NCI-H446 treated with DMSO at 0.1 percent for 48 hours (cell line): ENCODE measurements at regions not wholly inside any gene's neighbourhood (a gene's known extent, or its start where the extent isn't known, plus 50 kb on each side); places are given as distances from the start of the nearest gene placed in this dataset.
"Not testable (repeated sequence)": the region's sequence is repeated elsewhere in the genome, so short reads cannot be mapped to it uniquely, and the experiment has no call there.

Experiments
- DNase-seq: peaks from one replicate; lab custom pipeline; 2025; lab: John Stamatoyannopoulos, UW

DNA sequence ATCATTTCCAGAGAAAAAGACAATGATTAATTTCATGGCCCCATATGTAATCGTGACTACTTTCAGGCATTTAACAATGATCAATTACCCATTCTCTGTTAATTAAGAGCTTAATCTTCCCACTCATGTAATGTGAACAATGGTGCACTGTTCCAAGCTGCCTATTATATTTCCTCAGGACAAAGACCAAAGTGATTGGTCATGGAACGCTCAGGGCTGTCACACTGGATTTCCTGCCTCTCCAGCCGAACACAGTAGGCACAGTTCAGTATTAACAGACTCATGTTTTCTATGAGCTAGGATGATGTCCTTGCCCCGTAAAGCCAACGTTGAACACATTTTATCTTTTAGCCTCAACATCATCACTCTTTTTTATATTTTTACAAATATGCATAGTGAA lies 142.7 kb upstream of the FZD8 start:
- DNase-seq = no peak

DNA sequence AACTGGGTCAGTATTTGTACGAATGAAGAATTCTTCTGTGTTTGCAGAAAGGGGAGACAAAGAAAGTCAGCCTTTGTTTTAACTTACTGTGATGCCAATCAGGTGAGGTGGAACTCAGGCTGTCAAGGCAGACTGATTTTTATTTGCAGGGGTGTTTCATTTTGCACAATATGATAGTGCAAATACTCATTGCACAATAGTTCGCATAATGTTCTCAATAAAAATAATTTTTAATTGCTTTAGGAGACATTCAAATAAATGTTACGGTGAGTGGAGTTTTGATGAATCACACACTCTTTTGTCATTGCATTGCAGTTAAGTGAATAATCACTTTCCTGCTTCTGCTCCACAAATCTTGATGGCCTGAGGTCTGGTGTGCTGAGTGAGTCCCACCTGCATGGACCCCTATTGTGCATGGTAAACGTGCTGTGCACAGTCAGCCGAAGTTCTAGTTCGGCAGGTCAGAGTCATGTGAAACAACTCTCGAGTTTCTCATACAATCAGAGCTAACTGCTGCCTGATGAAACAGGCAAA lies 141.3 kb upstream of the FZD8 start:
- DNase-seq = no peak

DNA sequence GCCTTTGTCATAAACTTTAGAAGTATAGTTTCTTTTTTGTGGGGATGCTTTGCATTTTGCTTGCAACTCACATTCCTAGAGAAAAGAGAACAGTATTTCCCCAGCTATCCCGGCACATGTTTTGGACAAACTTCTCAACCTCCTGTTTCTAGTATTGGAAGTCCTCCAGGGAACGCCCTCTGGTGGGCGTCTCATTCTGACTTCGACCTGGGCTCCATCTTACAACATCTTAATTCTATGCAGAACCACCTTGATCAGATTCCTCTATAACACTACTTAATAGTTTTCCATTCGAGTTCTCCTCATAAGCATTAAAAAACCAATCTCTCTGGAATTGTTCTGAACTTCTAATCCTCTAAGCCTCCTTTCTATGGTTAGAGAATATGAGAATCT lies 139.5 kb upstream of the FZD8 start:
- DNase-seq = no peak

GRCh38 chr10:35780970-35781642 lies 139.0 kb upstream of the FZD8 start:
- no peak for DNase-seq

GRCh38 chr10:35778306-35778705 lies 136.2 kb upstream of the FZD8 start:
- DNase-seq = no peak

- DNase-seq = not testable (repeated sequence)
These were observed 134.5 kb upstream of the FZD8 start for GRCh38 chr10:35776557-35776956.

- no peak for DNase-seq
These were observed 132.0 kb upstream of the FZD8 start for GRCh38 chr10:35774109-35774508.

- DNase-seq = no peak
These were observed 128.8 kb upstream of the FZD8 start for GRCh38 chr10:35770817-35771355.

- DNase-seq = no peak
These were observed 127.7 kb upstream of the FZD8 start for GRCh38 chr10:35769795-35770194.

DNA sequence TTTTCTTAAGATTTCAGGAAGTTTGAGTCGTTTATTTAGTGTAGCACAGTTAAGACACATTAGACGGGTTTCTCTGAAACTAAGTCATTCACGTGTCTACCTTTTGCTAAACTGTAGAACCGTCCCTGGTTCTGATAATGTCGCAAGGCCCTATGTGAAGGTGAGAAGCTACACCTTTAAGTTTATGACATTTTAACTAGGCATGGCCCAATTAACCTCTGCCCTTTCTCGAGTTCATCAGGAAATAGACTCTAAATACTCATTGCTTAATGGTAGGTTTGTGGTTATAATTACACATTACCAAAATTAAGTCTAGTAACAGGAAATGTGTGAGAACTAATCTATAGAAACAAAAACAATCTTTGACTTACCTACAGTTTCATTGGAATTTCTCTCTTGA lies 126.6 kb upstream of the FZD8 start:
- no peak for DNase-seq

DNA sequence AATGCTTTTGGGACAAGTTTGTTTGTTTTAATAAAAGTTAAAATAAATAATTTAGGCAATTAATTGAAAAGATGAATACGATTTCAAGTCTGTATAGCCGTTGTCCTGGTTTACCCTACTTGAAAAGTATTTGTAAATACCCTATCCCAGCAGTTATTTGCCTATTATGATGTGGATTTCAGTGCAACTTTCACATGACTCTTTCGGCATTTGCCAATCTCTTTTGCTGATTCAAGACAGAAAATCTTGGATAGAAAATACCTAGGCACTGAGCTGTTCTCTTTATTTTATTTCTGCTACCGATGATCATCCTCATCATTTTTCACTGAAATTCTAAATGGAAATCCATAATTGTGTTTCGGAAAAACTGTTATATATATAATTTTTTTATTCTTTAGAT lies 125.9 kb upstream of the FZD8 start:
- DNase-seq = no peak

DNA sequence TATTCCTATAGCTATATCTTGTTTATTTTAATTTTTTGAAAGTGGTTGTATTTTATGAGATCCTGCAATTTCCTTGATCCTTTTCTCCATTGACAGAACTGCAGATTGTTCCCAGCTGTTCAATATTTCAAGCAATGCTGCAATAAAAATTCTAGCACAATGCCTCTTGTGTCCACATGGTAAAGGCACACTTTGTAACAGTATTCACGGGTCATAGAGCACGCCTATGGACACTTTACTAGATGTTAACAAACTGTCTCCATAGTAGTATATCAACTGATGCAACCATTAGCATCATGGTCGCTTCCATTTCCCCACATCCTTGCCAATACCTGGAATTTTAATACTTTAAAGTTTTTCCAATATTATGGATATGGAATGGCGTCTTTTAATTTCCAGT lies 123.9 kb upstream of the FZD8 start:
- no peak for DNase-seq

- no peak for DNase-seq
These were observed 123.0 kb upstream of the FZD8 start for GRCh38 chr10:35765066-35765527.

GRCh38 chr10:35762311-35763030 lies 120.4 kb upstream of the FZD8 start:
- no peak for DNase-seq

DNA sequence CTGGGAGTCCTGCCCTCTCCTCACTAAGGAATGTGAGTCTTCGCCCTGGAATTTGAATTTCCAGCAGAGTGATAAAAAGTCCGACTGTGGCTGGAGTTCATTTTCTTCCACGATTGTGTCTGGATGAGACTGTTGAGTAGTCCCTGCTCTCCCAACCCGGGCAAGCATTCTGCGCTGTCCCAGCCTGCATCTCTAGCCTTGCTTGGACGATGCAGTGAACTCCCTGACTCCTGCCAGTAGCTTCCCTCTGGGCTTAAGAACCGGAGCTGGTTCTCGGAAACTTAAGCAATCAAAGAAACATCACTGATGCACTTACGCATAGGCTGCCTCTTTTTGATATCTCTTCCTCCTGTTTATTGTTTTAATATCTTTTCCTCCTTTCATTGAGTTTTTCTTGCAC lies 116.0 kb upstream of the FZD8 start:
- DNase-seq = no peak

DNA sequence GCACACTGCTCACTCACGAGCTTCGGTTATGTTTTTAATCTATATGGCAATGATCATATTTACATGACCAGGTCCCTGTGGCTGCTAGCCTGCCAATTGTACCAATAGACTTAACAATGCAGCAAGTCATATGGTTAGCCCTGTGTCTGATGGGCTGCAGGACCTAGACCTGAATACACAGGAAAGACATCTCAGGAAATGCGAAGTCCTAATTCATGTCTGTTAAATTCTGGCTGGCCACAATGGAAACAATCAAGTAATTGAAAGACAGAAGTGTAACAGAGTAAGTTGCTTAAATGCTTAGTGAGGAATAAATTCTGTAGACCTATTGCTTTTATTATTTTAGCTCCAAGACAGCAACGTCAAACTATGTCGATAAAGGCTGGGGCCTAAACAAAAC lies 112.4 kb upstream of the FZD8 start:
- DNase-seq = no peak

GRCh38 chr10:35752469-35753461 lies 110.7 kb upstream of the FZD8 start:
- DNase-seq = no peak

GRCh38 chr10:35751347-35751746 lies 109.3 kb upstream of the FZD8 start:
- no peak for DNase-seq

DNA sequence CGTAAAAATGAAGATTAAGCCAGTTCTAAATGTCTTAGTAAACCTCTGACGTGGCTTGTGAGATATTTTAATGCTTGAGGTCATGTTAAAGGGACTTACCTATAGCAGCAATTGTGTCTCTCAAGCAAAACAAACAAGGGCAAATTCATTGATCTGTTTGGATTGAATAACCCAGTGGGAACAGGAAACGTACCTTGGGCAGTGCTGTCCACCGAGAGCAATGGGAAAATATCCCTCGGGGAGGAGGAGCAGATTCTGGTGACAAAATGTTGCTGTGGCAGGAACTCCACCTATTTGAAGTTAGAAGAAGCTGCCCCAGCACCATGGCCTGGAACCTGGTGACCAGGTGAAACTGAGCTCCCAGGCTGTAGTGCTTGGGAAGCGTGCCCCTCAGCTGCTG lies 107.1 kb upstream of the FZD8 start:
- no peak for DNase-seq

- DNase-seq = no peak
These were observed 103.7 kb upstream of the FZD8 start for GRCh38 chr10:35745617-35746403.

- DNase-seq = no peak
These were observed 101.8 kb upstream of the FZD8 start for GRCh38 chr10:35743851-35744250.
